ENCODE measurements at regions not wholly inside any gene's neighbourhood (a gene's known extent, or its start where the extent isn't known, plus 50 kb on each side); places are given as distances from the start of the nearest gene placed in this dataset.

DNA sequence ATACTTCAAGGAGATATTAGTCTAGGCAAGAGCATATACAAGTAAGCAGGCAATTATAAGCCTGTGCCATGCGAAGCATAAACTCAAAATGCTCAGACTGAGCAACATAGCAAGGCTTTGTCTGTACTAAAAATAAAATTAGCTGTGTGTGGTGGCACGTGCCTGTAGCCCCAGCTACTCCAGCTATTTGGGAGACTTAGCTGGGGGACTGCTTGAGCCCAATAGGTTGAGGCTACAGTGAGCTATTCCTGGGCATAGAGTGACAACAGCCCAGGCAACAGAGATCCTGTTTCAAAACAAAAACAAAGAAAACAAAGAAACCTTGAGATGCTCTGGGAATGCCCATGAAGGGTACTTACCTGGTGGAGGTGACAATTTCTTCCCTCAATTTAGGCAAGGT lies 130.5 kb upstream of the ZNF608 start:
- CTCF ChIA-PET, result no interaction called here
- H3K9ac ChIP-seq (ENCODE audit: low read length), result no peak overlapping the region
- no peak overlapping the region for H3K27ac ChIP-seq (ENCODE audit: low read length)
- no peaks in the 10 kb centered on the region for H3K27me3 ChIP-seq (ENCODE audit: low read length)
- no peak overlapping the region for H3K4me2 ChIP-seq (ENCODE audit: low read length)
- H3K9me3 ChIP-seq (ENCODE audit: low read length), result no peaks in the 10 kb centered on the region
- H3K79me2 ChIP-seq (ENCODE audit: low read length), result no peaks in the 10 kb centered on the region
- ATAC-seq, result no peak
- no TSS peak for BruUV-seq (replicated peaks)
- H3K9me2 ChIP-seq (replicated peaks; ENCODE audit: low read length), result no peaks in the 10 kb centered on the region
- POLR2A ChIA-PET (ENCODE audit: unreplicated experiment), result no interaction called here
- DNase-seq, result no peak
- H3K4me1 ChIP-seq (ENCODE audit: insufficient read depth, low read length), result no peaks in the 10 kb centered on the region
- no peak overlapping the region for H2AFZ ChIP-seq (ENCODE audit: low read length)
- H3K36me3 ChIP-seq (ENCODE audit: low read depth, low read length), result no peaks in the 10 kb centered on the region
- intact Hi-C loops (cut with micrococcal nuclease), result no loop called here
- no peak overlapping the region for H3K4me3 ChIP-seq (ENCODE audit: low read length)
- H3F3A ChIP-seq (ENCODE audit: low read length, unreplicated experiment), result no peaks in the 10 kb centered on the region
- TF ChIP-seq EZH2 (IDR thresholded peaks at IDR 0.05; ENCODE audit: low read length, unreplicated experiment), result no peak
- TF ChIP-seq, protein P1, sequence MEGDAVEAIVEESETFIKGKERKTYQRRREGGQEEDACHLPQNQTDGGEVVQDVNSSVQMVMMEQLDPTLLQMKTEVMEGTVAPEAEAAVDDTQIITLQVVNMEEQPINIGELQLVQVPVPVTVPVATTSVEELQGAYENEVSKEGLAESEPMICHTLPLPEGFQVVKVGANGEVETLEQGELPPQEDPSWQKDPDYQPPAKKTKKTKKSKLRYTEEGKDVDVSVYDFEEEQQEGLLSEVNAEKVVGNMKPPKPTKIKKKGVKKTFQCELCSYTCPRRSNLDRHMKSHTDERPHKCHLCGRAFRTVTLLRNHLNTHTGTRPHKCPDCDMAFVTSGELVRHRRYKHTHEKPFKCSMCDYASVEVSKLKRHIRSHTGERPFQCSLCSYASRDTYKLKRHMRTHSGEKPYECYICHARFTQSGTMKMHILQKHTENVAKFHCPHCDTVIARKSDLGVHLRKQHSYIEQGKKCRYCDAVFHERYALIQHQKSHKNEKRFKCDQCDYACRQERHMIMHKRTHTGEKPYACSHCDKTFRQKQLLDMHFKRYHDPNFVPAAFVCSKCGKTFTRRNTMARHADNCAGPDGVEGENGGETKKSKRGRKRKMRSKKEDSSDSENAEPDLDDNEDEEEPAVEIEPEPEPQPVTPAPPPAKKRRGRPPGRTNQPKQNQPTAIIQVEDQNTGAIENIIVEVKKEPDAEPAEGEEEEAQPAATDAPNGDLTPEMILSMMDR (conservative IDR thresholded peaks at IDR 0.05; ENCODE audit: low read depth, low read length), result no peak
- no peak for TF ChIP-seq EZH2phosphoT487 (IDR thresholded peaks at IDR 0.05; ENCODE audit: borderline replicate concordance, low read length)
- H4K20me1 ChIP-seq (ENCODE audit: low read length), result no peaks in the 10 kb centered on the region

DNA sequence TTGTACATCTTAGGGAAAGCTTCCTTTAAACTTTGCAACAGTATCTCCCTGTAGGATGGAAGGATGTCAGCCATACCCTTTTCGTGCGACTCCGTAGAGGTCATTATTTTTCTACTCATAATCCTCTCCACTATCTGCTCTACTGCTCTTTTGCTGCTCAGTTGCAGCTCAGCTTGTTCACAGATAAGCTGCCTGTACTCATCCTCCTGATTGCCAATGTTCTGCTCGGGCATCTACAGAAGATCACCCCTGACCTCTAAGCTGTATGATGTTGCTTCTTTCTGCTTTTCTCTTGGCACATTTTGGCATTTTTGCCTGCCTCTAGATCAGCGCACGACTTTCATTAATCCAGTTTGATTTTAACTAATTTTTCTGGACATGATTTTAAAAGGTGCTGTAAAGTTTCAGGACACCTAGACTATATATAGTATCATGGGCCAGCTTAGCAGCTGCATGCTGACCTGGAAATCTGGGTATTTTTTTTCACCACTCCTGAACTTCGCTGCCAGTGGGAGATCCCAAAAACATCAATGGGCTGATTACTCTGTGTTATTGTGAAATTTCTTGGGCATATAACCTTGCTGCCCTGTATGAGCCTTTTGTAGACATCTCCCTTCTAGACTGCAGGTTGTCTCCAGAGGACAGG lies 131.2 kb upstream of the ZNF608 start:
- no peaks in the 10 kb centered on the region for H3K9me2 ChIP-seq (replicated peaks; ENCODE audit: low read length)
- ATAC-seq (no peak), DNase-seq (no peak)
- ChIA-PET POLR2A (ENCODE audit: unreplicated experiment) (no interaction called here), CTCF (no interaction called here)
- no peaks in the 10 kb centered on the region for H3K4me1 ChIP-seq (ENCODE audit: insufficient read depth, low read length)
- no peak overlapping the region for H3K4me3 ChIP-seq (ENCODE audit: low read length)
- no peak overlapping the region for H3K4me2 ChIP-seq (ENCODE audit: low read length)
- no peaks in the 10 kb centered on the region for H3K9me3 ChIP-seq (ENCODE audit: low read length)
- no peak overlapping the region for H2AFZ ChIP-seq (ENCODE audit: low read length)
- no peaks in the 10 kb centered on the region for H3K27me3 ChIP-seq (ENCODE audit: low read length)
- H4K20me1 ChIP-seq (ENCODE audit: low read length), result no peaks in the 10 kb centered on the region
- H3K27ac ChIP-seq (ENCODE audit: low read length), result no peak overlapping the region
- intact Hi-C loops (cut with micrococcal nuclease), result no loop called here
- H3K79me2 ChIP-seq (ENCODE audit: low read length), result no peaks in the 10 kb centered on the region
- no peaks in the 10 kb centered on the region for H3K36me3 ChIP-seq (ENCODE audit: low read depth, low read length)
- no peaks in the 10 kb centered on the region for H3F3A ChIP-seq (ENCODE audit: low read length, unreplicated experiment)
- no peak overlapping the region for H3K9ac ChIP-seq (ENCODE audit: low read length)
- no peak for TF ChIP-seq EZH2phosphoT487 (IDR thresholded peaks at IDR 0.05; ENCODE audit: borderline replicate concordance, low read length)
- TF ChIP-seq EZH2 (IDR thresholded peaks at IDR 0.05; ENCODE audit: low read length, unreplicated experiment), result no peak
- TF ChIP-seq, protein P1 (conservative IDR thresholded peaks at IDR 0.05; ENCODE audit: low read depth, low read length), result no peak
- BruUV-seq (replicated peaks), result no TSS peak

DNA sequence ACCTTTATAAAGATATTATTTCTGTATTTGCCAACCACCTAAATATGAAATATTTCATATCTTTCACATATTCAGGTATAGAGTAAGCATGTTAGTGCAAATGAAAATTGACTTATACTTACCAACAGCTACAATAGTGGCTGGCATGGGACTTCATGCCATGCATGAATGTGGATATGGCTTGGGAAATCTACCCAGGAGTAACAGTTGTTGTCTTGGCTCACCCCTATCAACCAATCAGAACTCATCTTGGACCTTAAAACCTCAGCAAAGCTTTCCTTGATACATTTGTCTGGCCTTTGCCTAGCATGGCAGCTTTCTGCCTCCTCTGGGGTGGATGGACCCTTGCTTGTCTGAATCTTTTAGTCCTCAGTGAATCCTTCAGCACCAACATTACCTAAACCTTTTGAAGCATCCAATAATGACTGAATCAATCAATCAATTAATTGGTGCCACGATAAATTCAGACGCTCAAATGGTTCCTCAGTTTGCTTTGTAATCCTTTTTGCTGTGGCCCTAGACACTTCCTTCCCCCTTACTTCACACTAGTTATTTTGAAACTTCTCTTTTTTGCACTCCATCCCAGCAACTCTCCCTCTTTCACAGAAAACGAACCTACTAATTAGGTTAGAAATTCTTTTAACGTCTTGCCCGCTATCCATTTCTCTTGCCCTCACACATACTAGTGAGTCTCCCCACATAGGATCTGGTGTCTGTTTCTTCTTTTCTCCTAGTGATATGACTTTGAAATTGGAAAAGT lies 132.3 kb upstream of the ZNF608 start:
- Histone ChIP-seq H3K4me3 (ENCODE audit: low read length) (no peak overlapping the region), H3F3A (ENCODE audit: low read length, unreplicated experiment) (no peaks in the 10 kb centered on the region), H3K9ac (ENCODE audit: low read length) (no peak overlapping the region), H3K4me1 (ENCODE audit: insufficient read depth, low read length) (no peaks in the 10 kb centered on the region), H3K27ac (ENCODE audit: low read length) (no peak overlapping the region), H3K36me3 (ENCODE audit: low read depth, low read length) (no peaks in the 10 kb centered on the region), H3K79me2 (ENCODE audit: low read length) (no peaks in the 10 kb centered on the region), H3K4me2 (ENCODE audit: low read length) (no peak overlapping the region), H4K20me1 (ENCODE audit: low read length) (no peaks in the 10 kb centered on the region), H3K27me3 (ENCODE audit: low read length) (no peaks in the 10 kb centered on the region), H3K9me3 (ENCODE audit: low read length) (no peaks in the 10 kb centered on the region), H3K9me2 (replicated peaks; ENCODE audit: low read length) (no peaks in the 10 kb centered on the region), H2AFZ (ENCODE audit: low read length) (no peak overlapping the region)
- CTCF ChIA-PET, result no interaction called here
- no TSS peak for BruUV-seq (replicated peaks)
- no peak for DNase-seq
- POLR2A ChIA-PET (ENCODE audit: unreplicated experiment), result no interaction called here
- ATAC-seq, result no peak
- TF ChIP-seq EZH2phosphoT487 (IDR thresholded peaks at IDR 0.05; ENCODE audit: borderline replicate concordance, low read length) (no peak), EZH2 (IDR thresholded peaks at IDR 0.05; ENCODE audit: low read length, unreplicated experiment) (no peak)
- TF ChIP-seq, protein P1 (conservative IDR thresholded peaks at IDR 0.05; ENCODE audit: low read depth, low read length), result no peak
- intact Hi-C loops (cut with micrococcal nuclease), result no loop called here
